Astrocyte of the cerebellum (primary cell): ENCODE measurements at regions not wholly inside any gene's neighbourhood (a gene's known extent, or its start where the extent isn't known, plus 50 kb on each side); places are given as distances from the start of the nearest gene placed in this dataset.

Experiments
- DNase-seq: peaks from one replicate; pipeline ENCODE4 v3.0.0-alpha.2; 2011; ENCODE audit warnings: low read depth
- H3K4me3 ChIP-seq: 2 replicates; pipeline ENCODE4 v1.5.1; 2011; ENCODE audit warnings: mild to moderate bottlenecking, low read depth, low read length, moderate library complexity
- in situ Hi-C: cut with HindIII; loops from 2 replicates; pipeline ENCODE4 v1.10.0; 2017; ENCODE audit warnings: low sequenced_read_pairs
- TF ChIP-seq, protein P1 (sequence below): IDR thresholded peaks from 2 replicates; pipeline ENCODE4 v1.5.1; 2012; ENCODE audit warnings: low read length, low read depth, moderate library complexity, mild to moderate bottlenecking; ENCODE audit errors: missing control alignments

GRCh38 chr1:5709976-5710375 lies 282.2 kb downstream of the NPHP4 start:
- H3K4me3 ChIP-seq: no peak overlapping the region
- TF ChIP-seq, protein P1, sequence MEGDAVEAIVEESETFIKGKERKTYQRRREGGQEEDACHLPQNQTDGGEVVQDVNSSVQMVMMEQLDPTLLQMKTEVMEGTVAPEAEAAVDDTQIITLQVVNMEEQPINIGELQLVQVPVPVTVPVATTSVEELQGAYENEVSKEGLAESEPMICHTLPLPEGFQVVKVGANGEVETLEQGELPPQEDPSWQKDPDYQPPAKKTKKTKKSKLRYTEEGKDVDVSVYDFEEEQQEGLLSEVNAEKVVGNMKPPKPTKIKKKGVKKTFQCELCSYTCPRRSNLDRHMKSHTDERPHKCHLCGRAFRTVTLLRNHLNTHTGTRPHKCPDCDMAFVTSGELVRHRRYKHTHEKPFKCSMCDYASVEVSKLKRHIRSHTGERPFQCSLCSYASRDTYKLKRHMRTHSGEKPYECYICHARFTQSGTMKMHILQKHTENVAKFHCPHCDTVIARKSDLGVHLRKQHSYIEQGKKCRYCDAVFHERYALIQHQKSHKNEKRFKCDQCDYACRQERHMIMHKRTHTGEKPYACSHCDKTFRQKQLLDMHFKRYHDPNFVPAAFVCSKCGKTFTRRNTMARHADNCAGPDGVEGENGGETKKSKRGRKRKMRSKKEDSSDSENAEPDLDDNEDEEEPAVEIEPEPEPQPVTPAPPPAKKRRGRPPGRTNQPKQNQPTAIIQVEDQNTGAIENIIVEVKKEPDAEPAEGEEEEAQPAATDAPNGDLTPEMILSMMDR: no peak
- DNase-seq: no peak
- in situ Hi-C loops: no loop called here

- H3K4me3 ChIP-seq: no peak overlapping the region
- in situ Hi-C loops: no loop called here
- no peak for DNase-seq
- TF ChIP-seq, protein P1: no peak
These were observed 282.7 kb downstream of the NPHP4 start for GRCh38 chr1:5709461-5709975.

DNA sequence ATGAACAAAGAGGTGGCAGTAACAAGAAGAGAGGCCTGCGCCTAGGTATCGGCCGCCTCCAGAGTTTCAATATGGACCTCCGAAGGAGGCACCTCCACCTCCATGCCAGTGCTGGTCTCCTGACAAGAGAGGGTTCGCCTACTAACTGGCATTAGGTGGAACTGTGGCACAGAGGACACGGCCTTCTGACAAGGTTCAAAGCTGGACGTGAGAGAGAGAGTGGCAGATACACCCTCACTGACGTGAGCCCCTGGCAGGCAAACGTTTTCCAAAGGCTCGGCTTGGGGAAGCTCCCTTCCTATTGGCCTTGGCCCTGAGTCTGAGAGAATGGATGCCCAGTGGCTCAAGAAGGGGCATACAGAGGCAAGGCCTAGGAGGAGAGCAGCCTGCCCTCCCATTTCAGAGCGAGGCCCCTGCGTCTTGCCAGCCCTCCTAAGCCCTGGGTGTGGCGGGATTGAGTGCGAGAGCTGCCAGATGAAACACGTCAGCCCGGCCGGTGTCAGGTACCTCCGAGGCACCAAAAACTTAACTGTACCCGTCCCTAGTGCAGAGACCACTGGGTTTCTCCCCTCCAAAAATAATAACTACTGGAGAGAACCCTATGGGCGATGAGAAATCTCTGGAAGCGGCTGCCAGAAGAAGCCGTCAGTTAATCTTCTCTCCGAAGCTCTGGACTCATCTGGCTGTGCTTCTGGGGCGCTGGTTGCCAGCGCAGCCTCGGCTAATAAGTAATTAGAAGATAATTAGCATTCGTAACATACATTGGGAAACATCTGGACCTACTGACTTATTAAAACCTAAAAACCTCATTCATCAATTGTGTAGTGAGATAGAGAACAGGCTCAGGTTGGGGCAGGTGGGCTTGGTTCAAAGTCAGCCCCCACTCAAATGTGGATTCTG lies 283.6 kb downstream of the NPHP4 start:
- DNase-seq: no peak
- no peak overlapping the region for H3K4me3 ChIP-seq
- in situ Hi-C loops: no loop called here
- TF ChIP-seq, protein P1: no peak

GRCh38 chr1:5707566-5708345 lies 284.5 kb downstream of the NPHP4 start:
- H3K4me3 ChIP-seq: no peak overlapping the region
- no peak for DNase-seq
- in situ Hi-C loops: no loop called here
- TF ChIP-seq, protein P1: no peak

DNA sequence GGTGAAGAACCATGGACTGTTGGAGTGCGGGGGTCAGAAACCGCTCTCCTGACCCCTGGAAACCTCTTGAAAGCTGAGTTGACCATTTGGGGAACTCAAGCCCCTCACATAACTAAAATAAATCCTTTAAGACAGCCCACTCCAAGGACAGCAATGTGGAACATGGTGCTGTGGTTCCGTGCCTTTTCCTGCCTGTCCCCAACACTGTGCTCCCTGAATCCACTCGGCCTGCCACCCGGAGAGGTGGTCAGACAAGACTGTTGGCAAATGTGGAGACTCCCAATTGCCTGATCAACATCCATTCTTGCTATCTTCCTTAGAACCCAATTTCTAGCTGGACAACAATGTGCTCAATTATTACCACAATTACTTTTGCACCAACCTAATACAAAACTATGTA lies 286.0 kb downstream of the NPHP4 start:
- no peak overlapping the region for H3K4me3 ChIP-seq
- in situ Hi-C loops: no loop called here
- TF ChIP-seq, protein P1: no peak
- no peak for DNase-seq

DNA sequence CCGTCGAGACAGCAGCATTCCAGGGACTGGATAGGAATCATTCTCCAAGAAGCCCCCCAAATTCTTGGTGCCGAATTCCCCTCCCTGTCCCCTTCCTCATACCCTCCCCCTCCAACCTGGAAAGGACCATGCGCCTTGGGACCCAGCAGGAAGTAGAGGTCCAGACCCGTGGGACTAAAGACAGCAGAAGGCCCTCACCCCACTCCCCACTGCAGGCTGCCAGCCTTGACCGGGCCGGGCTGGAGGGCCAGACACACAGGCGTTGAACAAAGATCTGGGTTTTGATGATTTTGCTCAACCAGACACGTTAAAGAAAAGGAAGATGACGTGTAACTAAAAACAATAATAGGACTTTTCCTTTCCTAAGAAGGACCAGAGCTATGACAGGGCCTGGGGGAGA lies 286.5 kb downstream of the NPHP4 start:
- in situ Hi-C loops: no loop called here
- TF ChIP-seq, protein P1: no peak
- H3K4me3 ChIP-seq: no peak overlapping the region
- no peak for DNase-seq
